HuH-7 (cell line): ENCODE measurements at regions not wholly inside any gene's neighbourhood (a gene's known extent, or its start where the extent isn't known, plus 50 kb on each side); places are given as distances from the start of the nearest gene placed in this dataset.
A peak's percentile ranks its signal among the peaks of the same experiment; 100 is the strongest.

Experiments used
- DNase-seq: peaks from one replicate; pipeline ENCODE4 v3.0.0; 2011; ENCODE audit warnings: low spot score

- no peak for DNase-seq
Observed at GRCh38 chr1:114314576-114314975, 160.9 kb upstream of the SYT6 start.

GRCh38 chr1:114314098-114314497, 160.4 kb upstream of the SYT6 start:
- DNase-seq, result no peak

DNA sequence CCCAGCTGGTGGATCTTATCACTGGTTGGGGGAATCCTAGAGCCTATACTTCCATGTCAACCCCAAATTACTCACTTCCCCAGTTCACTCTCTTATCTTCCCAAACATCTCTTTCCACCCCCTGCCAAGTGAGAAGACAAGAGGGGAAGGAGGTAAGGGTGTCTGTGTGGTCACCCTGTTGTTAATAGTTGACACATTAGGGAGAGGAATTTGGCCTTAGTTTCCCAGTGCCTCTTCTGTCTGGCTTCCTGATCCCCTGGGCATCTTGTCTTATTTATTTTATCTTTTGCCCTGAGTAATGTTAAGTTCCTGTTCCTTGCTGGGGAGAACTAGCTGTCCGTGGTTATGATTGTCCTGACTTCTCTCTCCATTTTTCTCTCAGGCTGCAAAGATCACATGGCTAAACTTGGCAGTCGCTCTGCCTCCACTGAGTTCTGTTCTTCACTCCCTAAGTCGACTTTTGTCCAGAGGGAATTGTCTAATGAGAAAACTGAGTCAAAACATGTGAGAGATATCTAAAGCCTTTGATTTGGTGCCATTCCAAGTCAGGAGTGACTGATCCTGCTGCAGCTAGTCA, 157.1 kb upstream of the SYT6 start:
- no peak for DNase-seq

DNA sequence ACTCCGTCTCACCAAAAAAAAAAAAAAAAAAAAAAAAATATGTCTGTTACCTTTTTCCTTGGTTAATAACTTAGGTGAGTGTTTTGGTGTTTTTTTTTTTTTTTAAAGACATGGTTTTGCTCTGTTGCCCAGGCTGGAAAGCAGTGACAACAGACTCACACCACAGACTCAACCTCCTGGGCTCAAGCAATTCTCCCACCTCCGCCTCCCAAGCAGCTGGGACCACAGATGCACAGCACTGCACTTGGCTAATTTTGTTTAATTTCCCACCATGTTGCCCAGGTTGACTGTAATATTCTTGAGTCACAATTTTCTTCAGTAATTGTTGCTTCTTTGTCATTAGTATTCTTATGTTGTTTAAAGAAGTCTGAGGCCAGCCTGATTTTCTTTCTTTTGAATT, 149.2 kb upstream of the SYT6 start:
- no peak for DNase-seq

DNA sequence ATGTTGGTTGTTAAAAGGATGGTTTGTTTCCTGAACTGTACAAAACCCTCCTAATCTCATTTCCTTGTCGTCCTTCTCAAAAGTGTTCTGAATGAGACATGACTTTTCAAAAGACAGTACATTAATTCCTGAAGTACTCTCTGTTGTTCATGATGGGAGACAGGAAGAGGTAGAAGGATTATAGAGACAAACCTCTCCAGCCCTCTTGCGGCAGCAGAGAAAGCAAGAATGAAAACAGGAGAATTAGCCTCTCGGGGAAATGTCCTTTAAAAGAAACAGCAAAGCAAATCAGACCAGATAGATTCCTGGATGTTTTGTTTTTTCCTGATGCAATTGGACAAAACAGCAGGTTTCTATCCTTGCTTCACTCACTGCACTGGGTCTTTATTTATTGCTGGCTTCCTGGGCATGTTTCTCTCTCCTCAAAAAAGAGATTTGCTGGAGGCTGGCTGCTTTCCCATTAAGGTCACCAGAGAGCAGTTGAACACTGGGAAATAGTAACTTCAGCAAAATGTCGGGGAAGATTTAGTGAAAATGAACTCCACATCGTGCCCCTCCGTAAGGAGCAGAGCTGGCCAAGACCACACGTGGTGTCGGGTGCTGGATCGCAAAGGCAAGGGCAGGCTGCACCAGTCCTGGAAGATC, 145.8 kb upstream of the SYT6 start:
- no peak for DNase-seq

DNA sequence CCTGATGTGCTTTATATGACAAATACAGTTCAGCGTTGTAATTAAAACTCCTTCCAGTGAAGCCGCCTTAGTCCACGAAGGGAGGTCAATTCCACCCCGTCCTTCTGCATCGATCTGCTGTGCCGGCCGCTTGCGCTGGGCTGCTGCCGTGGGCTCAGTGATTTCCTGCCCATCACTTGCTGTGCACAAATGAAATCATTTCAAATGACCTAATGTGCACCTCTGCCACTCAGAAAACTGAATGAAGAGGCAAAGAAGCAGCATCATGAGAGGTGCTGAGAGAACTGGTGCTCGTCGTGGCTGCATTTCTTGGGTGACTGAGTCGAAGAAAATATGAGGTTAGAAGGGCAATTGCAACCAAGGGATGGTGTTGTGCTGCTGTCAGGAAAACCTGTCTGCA, 144.3 kb upstream of the SYT6 start:
- no peak for DNase-seq

- DNase-seq, result no peak
Observed at GRCh38 chr1:114296413-114296812, 142.7 kb upstream of the SYT6 start.

- DNase-seq, result no peak
Observed at GRCh38 chr1:114295321-114295720, 141.7 kb upstream of the SYT6 start.

- DNase-seq, result no peak
Observed at GRCh38 chr1:114292835-114293234, 139.2 kb upstream of the SYT6 start.

DNA sequence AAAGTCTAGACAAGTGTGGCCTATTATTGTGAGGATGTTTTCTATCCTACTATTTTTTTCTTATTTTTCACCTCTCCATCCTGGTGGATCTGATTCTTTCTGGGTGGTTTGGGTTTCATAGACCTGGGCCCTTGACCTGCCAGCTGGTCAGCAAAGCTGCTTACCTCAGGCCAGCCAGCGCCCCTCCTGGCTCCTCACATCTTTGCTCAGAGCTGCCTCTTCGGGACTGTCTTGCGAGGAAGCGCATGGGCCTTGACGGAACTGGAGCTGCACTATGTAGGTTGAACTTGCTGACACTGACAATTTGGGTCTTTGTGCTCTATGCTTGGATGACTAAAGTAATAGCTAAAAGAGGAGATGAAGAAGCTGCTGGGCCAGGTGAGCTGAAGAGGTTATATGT, 138.5 kb upstream of the SYT6 start:
- DNase-seq, result no peak

DNA sequence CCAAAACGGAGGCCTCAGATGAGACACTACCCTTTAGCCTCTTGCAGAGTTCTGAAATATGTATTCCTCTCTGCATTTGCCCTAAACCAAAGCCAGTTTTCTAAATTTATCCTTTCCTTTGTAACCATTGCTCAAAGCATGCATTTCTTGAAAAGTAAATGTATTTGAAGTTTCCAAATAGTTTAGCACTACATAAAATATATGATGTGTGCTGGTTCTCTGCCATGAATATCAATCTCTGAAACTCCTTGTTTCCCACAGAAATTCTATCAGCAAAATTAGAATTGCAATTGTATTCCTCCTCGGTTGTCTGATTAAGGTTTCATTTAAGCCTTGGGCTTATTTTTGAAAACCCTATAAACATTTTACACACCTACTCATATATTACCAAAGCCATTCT, 137.1 kb upstream of the SYT6 start:
- DNase-seq, result no peak

DNA sequence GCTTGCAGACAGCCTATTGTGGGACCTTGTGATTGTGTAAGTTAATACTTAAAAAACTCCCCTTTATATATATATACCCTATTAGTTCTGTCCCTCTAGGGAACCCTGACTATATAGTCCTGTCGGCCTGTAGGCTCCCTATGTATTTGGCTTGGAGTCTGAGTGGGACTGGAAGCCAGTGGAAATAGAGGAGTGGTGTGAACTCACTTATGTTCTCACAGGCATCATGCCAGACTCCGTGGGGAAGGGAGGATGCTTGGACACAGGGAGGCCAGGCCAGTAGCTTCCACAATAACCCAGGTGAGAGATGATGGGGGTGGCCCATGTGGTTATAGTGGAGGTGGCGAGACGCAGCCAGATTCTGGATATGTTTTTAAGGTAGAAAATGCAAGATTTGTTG, 136.7 kb upstream of the SYT6 start:
- no peak for DNase-seq

GRCh38 chr1:114289824-114290223, 136.2 kb upstream of the SYT6 start:
- no peak for DNase-seq

DNA sequence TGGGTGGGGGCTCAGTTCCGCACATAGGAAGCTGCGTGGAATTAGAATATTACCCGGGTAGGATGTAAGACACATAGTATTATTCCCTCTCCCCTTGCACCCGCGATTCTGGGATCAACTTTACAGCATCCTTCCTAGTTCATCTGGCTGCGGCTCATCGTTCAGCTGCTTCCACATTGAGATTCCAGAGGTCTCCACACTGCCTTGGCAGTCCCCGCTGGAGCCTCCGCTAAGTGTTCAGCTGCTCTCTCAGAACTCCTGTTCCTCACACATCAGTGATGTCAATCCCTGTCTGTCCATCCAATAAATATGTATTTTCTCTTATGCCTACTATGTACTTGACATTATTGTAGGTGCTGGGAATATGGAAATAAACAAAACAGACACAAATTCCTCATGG, 135.6 kb upstream of the SYT6 start:
- no peak for DNase-seq

- DNase-seq, result no peak
Observed at GRCh38 chr1:114286960-114287359, 133.3 kb upstream of the SYT6 start.

- no peak for DNase-seq
Observed at GRCh38 chr1:114286179-114286578, 132.5 kb upstream of the SYT6 start.

GRCh38 chr1:114282751-114283403, 129.2 kb upstream of the SYT6 start:
- DNase-seq, result peak; percentile 71

- no peak for DNase-seq
Observed at GRCh38 chr1:114278911-114279310, 125.2 kb upstream of the SYT6 start.

- DNase-seq, result no peak
Observed at GRCh38 chr1:114278430-114278829, 124.8 kb upstream of the SYT6 start.

- no peak for DNase-seq
Observed at GRCh38 chr1:114274621-114275317, 121.1 kb upstream of the SYT6 start.

GRCh38 chr1:114272593-114272992, 118.9 kb upstream of the SYT6 start:
- DNase-seq, result no peak

- DNase-seq, result no peak
Observed at GRCh38 chr1:114270718-114271117, 117.0 kb upstream of the SYT6 start.

DNA sequence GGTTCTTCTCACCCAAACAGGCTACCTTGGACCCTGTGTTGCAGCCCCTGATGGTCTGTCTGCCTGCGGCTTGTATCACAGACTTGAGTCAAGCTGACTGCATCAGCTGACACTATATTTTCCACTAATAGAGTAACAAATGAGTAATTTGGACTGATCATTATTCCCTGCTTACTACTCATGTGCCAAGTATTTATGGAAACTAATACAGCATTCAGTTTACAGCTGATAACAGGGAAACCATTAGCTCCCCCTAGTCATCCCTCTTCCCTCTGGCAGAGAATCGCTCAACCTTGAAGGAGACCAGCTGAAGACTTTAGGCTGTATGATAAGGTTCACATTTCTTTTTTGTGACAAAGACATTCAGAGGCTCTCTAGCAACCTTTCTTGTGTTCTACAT, 116.6 kb upstream of the SYT6 start:
- no peak for DNase-seq
